B cell (primary cell): ENCODE measurements at regions not wholly inside any gene's neighbourhood (a gene's known extent, or its start where the extent isn't known, plus 50 kb on each side); places are given as distances from the start of the nearest gene placed in this dataset.

Experiments
- ATAC-seq: fragments of 200-7000 bp; cut with Tn5 transposase; one replicate; pipeline ENCODE4 v1.10.0; 2021; ENCODE audit warnings: low read depth, mild to moderate bottlenecking, moderate number of reproducible peaks, moderate library complexity
- CTCF ChIA-PET: fragments of 350-600 bp; sonication (Branson Sonifier 250); formaldehyde crosslinking; loops from one replicate; lab custom pipeline; 2021; ENCODE audit warnings: antibody characterized with exemption, inconsistent platforms; lab: Charles Lee
- POLR2A ChIA-PET: fragments of 350-600 bp; sonication (Branson Sonifier 250); formaldehyde crosslinking; loops from one replicate; lab custom pipeline; 2021; ENCODE audit warnings: antibody characterized with exemption; lab: Charles Lee
- DNase-seq: peaks from one replicate; pipeline ENCODE4 v3.0.0; 2013
- H2AFZ ChIP-seq: 2 replicates; pipeline ENCODE4 v1.6.1; 2012; ENCODE audit warnings: mild to moderate bottlenecking, low read depth, low read length; ENCODE audit not compliant: insufficient read depth, poor library complexity, severe bottlenecking
- H3K27ac ChIP-seq, 2 donors: 1 replicate in 1 of 2; 2 replicates in 1 of 2; pipeline ENCODE4 v1.5.1; 2012 to 2013; ENCODE audit warnings: low read length in 2 of 2, mild to moderate bottlenecking in 2 of 2, moderate library complexity in 1 of 2
- H3K27me3 ChIP-seq, 4 experiments: fragments of 200-600 bp in 1 of 4; sonication (generic) in 1 of 4; replicated peaks in 1 of 4; 1 replicate in 2 of 4; 2 replicates in 2 of 4; pipeline versions ENCODE4 v1.6.1 to v1.7.0; 2013 to 2016; ENCODE audit warnings: low read length in 3 of 4, mild to moderate bottlenecking in 2 of 4, mixed read lengths in 1 of 4, moderate library complexity in 1 of 4; ENCODE audit not compliant: insufficient read depth in 4 of 4, control insufficient read depth in 3 of 4; ENCODE audit errors: control extremely low read depth in 1 of 4
- H3K36me3 ChIP-seq, 2 experiments: replicated peaks in 1 of 2; 1 replicate in 1 of 2; 2 replicates in 1 of 2; pipeline versions ENCODE4 v1.6.1 to v1.7.1; 2013; ENCODE audit warnings: low read length in 1 of 2; ENCODE audit not compliant: insufficient read depth in 2 of 2, control insufficient read depth in 1 of 2; ENCODE audit errors: control extremely low read depth in 1 of 2, extremely low read depth in 1 of 2
- H3K4me1 ChIP-seq, 2 donors: fragments of 200-600 bp in 1 of 2; sonication (generic) in 1 of 2; 1 replicate in 1 of 2; 2 replicates in 1 of 2; pipeline versions ENCODE4 v1.5.1 to v1.6.1; 2013 to 2017; ENCODE audit warnings: low read length in 2 of 2; ENCODE audit not compliant: control insufficient read depth in 2 of 2, insufficient read depth in 2 of 2
- H3K4me2 ChIP-seq: replicated peaks from 2 replicates; pipeline ENCODE3; 2012; ENCODE audit warnings: mild to moderate bottlenecking, low read depth, low read length; ENCODE audit not compliant: poor library complexity, severe bottlenecking
- H3K4me3 ChIP-seq, 5 experiments: fragments of 200-600 bp in 1 of 5; sonication (generic) in 1 of 5; 1 replicate in 3 of 5; 2 replicates in 2 of 5; pipeline versions ENCODE4 v1.5.1 to v1.7.0; 2011 to 2016; ENCODE audit warnings: low read length in 4 of 5, mild to moderate bottlenecking in 4 of 5, low read depth in 2 of 5, control low read depth in 1 of 5, moderate library complexity in 1 of 5; ENCODE audit not compliant: insufficient read depth in 1 of 5; ENCODE audit errors: control extremely low read depth in 1 of 5, extremely low read depth in 1 of 5
- H3K79me2 ChIP-seq: fragments of 200-600 bp; sonication (generic); one replicate; pipeline ENCODE4 v1.6.0; 2016; ENCODE audit warnings: low read length; ENCODE audit not compliant: control insufficient read depth, insufficient read depth
- H3K9ac ChIP-seq: fragments of 200-600 bp; sonication (generic); 2 replicates; pipeline ENCODE4 v1.6.1; 2017; ENCODE audit warnings: mild to moderate bottlenecking, low read length, moderate library complexity
- H3K9me3 ChIP-seq, 3 donors: one replicate each; pipeline versions ENCODE4 v1.6.1 to v1.7.1; 2013; ENCODE audit warnings: low read length in 2 of 3; ENCODE audit not compliant: control insufficient read depth in 2 of 3, insufficient read depth in 1 of 3; ENCODE audit errors: control extremely low read depth in 1 of 3
- H4K20me1 ChIP-seq: 2 replicates; pipeline ENCODE4 v1.6.0; 2012; ENCODE audit warnings: mild to moderate bottlenecking, low read length; ENCODE audit not compliant: insufficient read depth, control insufficient read depth, poor library complexity, severe bottlenecking
- H3K27ac Mint-ChIP-seq: one replicate; pipeline ENCODE4 v1.8.0; 2021; ENCODE audit warnings: mixed read lengths
- H3K27me3 Mint-ChIP-seq: one replicate; pipeline ENCODE4 v1.8.0; 2021; ENCODE audit warnings: mixed read lengths
- H3K4me1 Mint-ChIP-seq: one replicate; pipeline ENCODE4 v1.8.0; 2021; ENCODE audit warnings: mixed read lengths
- H3K4me3 Mint-ChIP-seq: one replicate; pipeline ENCODE4 v1.8.0; 2021; ENCODE audit warnings: mixed read lengths
- H3K9me3 Mint-ChIP-seq: one replicate; pipeline ENCODE4 v1.8.0; 2022; ENCODE audit warnings: mixed read lengths; ENCODE audit not compliant: insufficient read depth
- EZH2 ChIP-seq: IDR thresholded peaks from 2 replicates; pipeline ENCODE4 v1.6.1; 2012; ENCODE audit warnings: borderline replicate concordance, low read depth, mild to moderate bottlenecking, moderate library complexity, low read length; ENCODE audit not compliant: insufficient read depth, poor library complexity, severe bottlenecking
- WGBS: methylation state at CpG from one replicate; pipeline ENCODE4 v1.1.5; 2013; ENCODE audit warnings: missing lambda C conversion rate; ENCODE audit not compliant: insufficient coverage; 5-methylcytosine and 5-hydroxymethylcytosine counted together
- intact Hi-C: fragments of 100-400 bp; cut with micrococcal nuclease; formaldehyde crosslinking; loops from one replicate; pipeline ENCODE4 v1.10.0; 2022
- TF ChIP-seq, protein P1 (sequence below): fragments of 200-600 bp; IDR thresholded peaks from one replicate; pipeline ENCODE4 v1.8.0; 2022; ENCODE audit warnings: antibody characterized with exemption, mild to moderate bottlenecking

DNA sequence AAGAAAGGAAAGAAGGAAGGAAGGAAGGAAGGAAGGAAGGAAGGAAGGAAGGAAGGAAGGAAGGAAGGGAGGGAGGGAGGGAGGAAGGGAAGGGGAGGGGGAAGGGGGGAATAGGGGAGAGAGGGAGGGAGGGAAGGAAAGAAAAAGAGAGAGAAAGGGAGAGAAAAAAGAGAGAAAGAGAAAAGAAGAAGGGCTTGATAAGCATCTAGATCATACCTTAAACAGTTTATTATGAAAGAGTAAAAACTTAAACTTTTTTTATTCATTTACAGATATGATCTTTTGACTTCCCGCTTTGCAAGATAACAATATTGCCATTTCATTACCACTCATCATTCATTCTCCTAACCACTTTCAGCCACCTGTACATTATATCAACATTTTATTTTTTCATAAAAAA lies 53.6 kb upstream of the TMEM106B start:
- H4K20me1 ChIP-seq = no peaks in the 10 kb centered on the region
- peaks cover 4% of the 10 kb centered on the region for H3K27me3 Mint-ChIP-seq

DNA sequence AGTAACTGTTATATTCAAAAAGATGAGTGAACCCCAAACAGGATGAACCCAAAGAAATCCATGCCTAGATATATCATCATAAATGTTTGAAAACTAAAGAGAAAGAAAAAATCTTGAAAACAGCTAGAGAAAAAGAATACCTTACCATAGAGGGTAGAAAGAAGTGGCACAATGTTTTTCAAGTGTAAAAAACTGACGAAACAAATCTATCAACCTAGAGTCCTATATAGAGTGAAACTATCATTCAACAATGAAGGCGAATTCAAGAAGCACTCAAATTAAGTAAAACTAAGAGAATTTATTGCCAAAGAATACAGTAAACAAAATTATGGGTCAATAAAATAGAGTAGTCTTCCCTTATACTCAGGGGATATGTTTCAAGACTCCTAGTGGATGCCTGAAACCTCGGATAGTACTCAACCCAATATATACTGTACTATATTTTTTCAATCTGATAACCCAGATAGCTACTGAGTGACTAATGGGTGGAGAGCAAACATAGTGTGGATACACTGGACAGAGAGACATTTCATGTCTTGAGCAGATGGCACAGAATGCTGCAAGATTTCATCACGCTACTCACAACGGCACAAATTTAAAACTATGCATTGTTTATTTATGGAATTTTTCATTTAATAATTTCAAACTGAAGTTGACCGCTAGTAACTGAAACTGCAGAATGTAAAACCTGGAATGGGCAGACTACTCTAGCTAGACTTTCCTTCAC lies 52.6 kb upstream of the TMEM106B start:
- Histone ChIP-seq H3K4me2 (no peak overlapping the region), H3K79me2 (no peaks in the 10 kb centered on the region), H3K36me3 (no peaks in the 10 kb centered on the region), H3K27ac (no peak overlapping the region), H3K4me3 (no peak overlapping the region), H3K9ac (no peak overlapping the region), H2AFZ (no peak overlapping the region), H3K9me3 (no peaks in the 10 kb centered on the region), H3K27me3 (no peaks in the 10 kb centered on the region), H4K20me1 (no peaks in the 10 kb centered on the region), H3K4me1 (no peaks in the 10 kb centered on the region)
- CTCF ChIA-PET = no interaction called here
- H3K4me1 Mint-ChIP-seq = no peaks in the 10 kb centered on the region
- no peak for TF ChIP-seq EZH2
- TF ChIP-seq, protein P1, sequence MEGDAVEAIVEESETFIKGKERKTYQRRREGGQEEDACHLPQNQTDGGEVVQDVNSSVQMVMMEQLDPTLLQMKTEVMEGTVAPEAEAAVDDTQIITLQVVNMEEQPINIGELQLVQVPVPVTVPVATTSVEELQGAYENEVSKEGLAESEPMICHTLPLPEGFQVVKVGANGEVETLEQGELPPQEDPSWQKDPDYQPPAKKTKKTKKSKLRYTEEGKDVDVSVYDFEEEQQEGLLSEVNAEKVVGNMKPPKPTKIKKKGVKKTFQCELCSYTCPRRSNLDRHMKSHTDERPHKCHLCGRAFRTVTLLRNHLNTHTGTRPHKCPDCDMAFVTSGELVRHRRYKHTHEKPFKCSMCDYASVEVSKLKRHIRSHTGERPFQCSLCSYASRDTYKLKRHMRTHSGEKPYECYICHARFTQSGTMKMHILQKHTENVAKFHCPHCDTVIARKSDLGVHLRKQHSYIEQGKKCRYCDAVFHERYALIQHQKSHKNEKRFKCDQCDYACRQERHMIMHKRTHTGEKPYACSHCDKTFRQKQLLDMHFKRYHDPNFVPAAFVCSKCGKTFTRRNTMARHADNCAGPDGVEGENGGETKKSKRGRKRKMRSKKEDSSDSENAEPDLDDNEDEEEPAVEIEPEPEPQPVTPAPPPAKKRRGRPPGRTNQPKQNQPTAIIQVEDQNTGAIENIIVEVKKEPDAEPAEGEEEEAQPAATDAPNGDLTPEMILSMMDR = no peak
- H3K27me3 Mint-ChIP-seq = no peaks in the 10 kb centered on the region
- no CpG with 5 or more reads among the region's 6 CpGs for WGBS
- POLR2A ChIA-PET = no interaction called here
- no peak for DNase-seq
- ATAC-seq = no peak
- H3K4me3 Mint-ChIP-seq = no peak overlapping the region
- no peak overlapping the region for H3K27ac Mint-ChIP-seq
- intact Hi-C loops = no loop called here
- no peaks in the 10 kb centered on the region for H3K9me3 Mint-ChIP-seq

More for the DNA sequence above, 53.6 kb upstream of the TMEM106B start:
- Histone ChIP-seq H3K4me1 (no peaks in the 10 kb centered on the region), H3K27me3 (no peaks in the 10 kb centered on the region), H3K4me3 (no peak overlapping the region), H3K4me2 (no peak overlapping the region), H2AFZ (no peak overlapping the region), H3K9ac (no peak overlapping the region), H3K27ac (no peak overlapping the region), H3K9me3 (no peaks in the 10 kb centered on the region), H3K36me3 (no peaks in the 10 kb centered on the region), H3K79me2 (no peaks in the 10 kb centered on the region)
- CTCF ChIA-PET = no interaction called here
- Mint-ChIP-seq H3K4me3 (no peak overlapping the region), H3K9me3 (no peaks in the 10 kb centered on the region), H3K4me1 (no peaks in the 10 kb centered on the region), H3K27ac (no peak overlapping the region)
- no CpG with 5 or more reads among the region's 1 CpG for WGBS
- no peak for ATAC-seq
- POLR2A ChIA-PET = no interaction called here
- no peak for DNase-seq
- intact Hi-C loops = no loop called here
- no peak for TF ChIP-seq EZH2
- TF ChIP-seq, protein P1 = no peak
